ENCODE measurements at regions not wholly inside any gene's neighbourhood (a gene's known extent, or its start where the extent isn't known, plus 50 kb on each side); places are given as distances from the start of the nearest gene placed in this dataset.

GRCh38 chr15:46858150-46858549 lies 859.2 kb upstream of the SEMA6D start:
- Histone ChIP-seq H3K4me1 (ENCODE audit: control insufficient read depth in 1 of 2, insufficient read depth in 2 of 2, low read length in 2 of 2) (no peaks in the 10 kb centered on the region), H2AFZ (ENCODE audit: low read depth, low read length, poor library complexity, severe bottlenecking) (no peak overlapping the region), H3K4me3 (replicated peaks in 1 of 2; ENCODE audit: low read depth in 1 of 2, low read length in 2 of 2) (no peak overlapping the region), H3K9me3 (ENCODE audit: control insufficient read depth in 1 of 2, insufficient read depth in 1 of 2, low read depth in 1 of 2, low read length in 2 of 2) (peaks cover 11 to 52% of the 10 kb centered on the region in 2 experiments; a peak in 2 of 4 replicates), H3K27ac (ENCODE audit: low read depth, low read length) (no peak overlapping the region), H3K9me2 (ENCODE audit: insufficient read depth) (no peaks in the 10 kb centered on the region), H3K79me2 (ENCODE audit: insufficient read depth, low read length) (no peaks in the 10 kb centered on the region), H3K27me3 (ENCODE audit: insufficient read depth, low read length) (no peaks in the 10 kb centered on the region), H3K36me3 (ENCODE audit: control insufficient read depth in 1 of 2, insufficient read depth in 2 of 2, low read length in 2 of 2) (no peaks in the 10 kb centered on the region), H3K4me2 (ENCODE audit: low read length) (no peak overlapping the region), H3K9ac (ENCODE audit: low read length) (no peak overlapping the region), H4K20me1 (ENCODE audit: insufficient read depth) (no peaks in the 10 kb centered on the region)
- ChIA-PET CTCF (no interaction called here), POLR2A (no interaction called here), RAD21 (ENCODE audit: low non-redundant PET in 1 of 2, low total read pairs in 2 of 2, uncharacterized antibody in 2 of 2, unreplicated experiment in 2 of 2) (no interaction called here)
- intact Hi-C loops (cut with micrococcal nuclease): no loop called here
- no TSS peak for BruUV-seq (replicated peaks)
- TF ChIP-seq EZH2 (IDR thresholded peaks at IDR 0.05): no peak
- TF ChIP-seq ELF1 (IDR thresholded peaks at IDR 0.05; ENCODE audit: borderline replicate concordance, low read depth): no peak
- no peak for TF ChIP-seq SRF (IDR thresholded peaks at IDR 0.05; ENCODE audit: low read depth)
- TF ChIP-seq CBX3 (IDR thresholded peaks at IDR 0.05; ENCODE audit: low read depth): no peak
- TF ChIP-seq ZNF274 (IDR thresholded peaks at IDR 0.05; ENCODE audit: low read depth, low read length): no peak
- no peak for TF ChIP-seq ZFX (IDR thresholded peaks at IDR 0.05)
- no peak for TF ChIP-seq YY1 (IDR thresholded peaks at IDR 0.05; ENCODE audit: extremely low read depth, insufficient replicate concordance, low read depth, low read length)
- no peak for TF ChIP-seq FOSL1 (IDR thresholded peaks at IDR 0.05; ENCODE audit: low read depth)
- ATAC-seq: no peak
- no peak for DNase-seq (ENCODE audit: low read depth, low spot score)

DNA sequence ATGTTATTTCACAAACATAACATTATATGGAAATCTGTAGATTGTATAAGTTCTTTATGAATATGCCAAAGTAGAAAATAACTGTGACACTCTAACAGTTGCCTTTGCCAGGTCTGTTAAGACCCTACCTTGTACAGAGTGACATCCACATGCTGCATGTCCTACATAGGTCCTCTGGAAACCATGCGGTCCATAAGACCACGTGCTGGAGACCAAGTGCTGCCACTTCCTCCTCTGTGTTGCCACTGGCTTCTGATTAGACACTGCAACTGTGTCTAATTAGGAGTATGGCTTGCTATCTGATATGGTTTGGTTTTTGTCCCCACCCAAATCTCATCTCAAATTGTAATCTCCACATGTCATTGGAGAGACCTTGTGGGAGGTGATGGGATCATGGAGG lies 855.5 kb upstream of the SEMA6D start:
- DNase-seq (ENCODE audit: low read depth, low spot score) (no peak), ATAC-seq (no peak)
- H3K9me3 ChIP-seq (ENCODE audit: control insufficient read depth in 1 of 2, insufficient read depth in 1 of 2, low read depth in 1 of 2, low read length in 2 of 2): peaks cover 12 to 45% of the 10 kb centered on the region in 2 experiments; a peak in 2 of 4 replicates
- ChIA-PET POLR2A (no interaction called here), RAD21 (ENCODE audit: low non-redundant PET in 1 of 2, low total read pairs in 2 of 2, uncharacterized antibody in 2 of 2, unreplicated experiment in 2 of 2) (no interaction called here), CTCF (no interaction called here)
- H2AFZ ChIP-seq (ENCODE audit: low read depth, low read length, poor library complexity, severe bottlenecking): no peak overlapping the region
- H3K9ac ChIP-seq (ENCODE audit: low read length): no peak overlapping the region
- intact Hi-C loops (cut with micrococcal nuclease): no loop called here
- H3K27ac ChIP-seq (ENCODE audit: low read depth, low read length): no peak overlapping the region
- H3K36me3 ChIP-seq (ENCODE audit: control insufficient read depth in 1 of 2, insufficient read depth in 2 of 2, low read length in 2 of 2): no peaks in the 10 kb centered on the region
- no peaks in the 10 kb centered on the region for H4K20me1 ChIP-seq (ENCODE audit: insufficient read depth)
- no TSS peak for BruUV-seq (replicated peaks)
- H3K9me2 ChIP-seq (ENCODE audit: insufficient read depth): no peaks in the 10 kb centered on the region
- H3K27me3 ChIP-seq (ENCODE audit: insufficient read depth, low read length): no peaks in the 10 kb centered on the region
- TF ChIP-seq SRF (IDR thresholded peaks at IDR 0.05; ENCODE audit: low read depth) (no peak), EGR1 (IDR thresholded peaks at IDR 0.05; ENCODE audit: low read depth) (no peak), POLR2A (IDR thresholded peaks at IDR 0.05; ENCODE audit: borderline replicate concordance, extremely low read depth, insufficient read depth, insufficient read length) (no peak)
- TF ChIP-seq, protein P1, sequence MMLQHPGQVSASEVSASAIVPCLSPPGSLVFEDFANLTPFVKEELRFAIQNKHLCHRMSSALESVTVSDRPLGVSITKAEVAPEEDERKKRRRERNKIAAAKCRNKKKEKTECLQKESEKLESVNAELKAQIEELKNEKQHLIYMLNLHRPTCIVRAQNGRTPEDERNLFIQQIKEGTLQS (IDR thresholded peaks at IDR 0.05): no peak
- no peak overlapping the region for H3K4me3 ChIP-seq (replicated peaks in 1 of 2; ENCODE audit: low read depth in 1 of 2, low read length in 2 of 2)
- no peak overlapping the region for H3K4me2 ChIP-seq (ENCODE audit: low read length)
- no peaks in the 10 kb centered on the region for H3K4me1 ChIP-seq (ENCODE audit: control insufficient read depth in 1 of 2, insufficient read depth in 2 of 2, low read length in 2 of 2)
- H3K79me2 ChIP-seq (ENCODE audit: insufficient read depth, low read length): no peaks in the 10 kb centered on the region

All from HCT116 (cell line).